CD14-positive monocyte (primary cell): ENCODE measurements at regions not wholly inside any gene's neighbourhood (a gene's known extent, or its start where the extent isn't known, plus 50 kb on each side); places are given as distances from the start of the nearest gene placed in this dataset.

Source experiments
- DNase-seq, 3 donors: peaks; one replicate each; pipeline ENCODE4 v3.0.0-alpha.2; 2011 to 2022
- H2AFZ ChIP-seq: 2 replicates; pipeline ENCODE4 v1.6.0; 2012; ENCODE audit warnings: mild to moderate bottlenecking, low read depth, low read length, inconsistent platforms; ENCODE audit not compliant: insufficient read depth, poor library complexity, severe bottlenecking
- H3K27ac ChIP-seq, 2 donors: 1 replicate in 1 of 2; 2 replicates in 1 of 2; pipeline ENCODE4 v1.5.1; 2012 to 2013; ENCODE audit warnings: low read length in 2 of 2, control low read depth in 1 of 2, inconsistent platforms in 1 of 2, low read depth in 1 of 2, mild to moderate bottlenecking in 1 of 2
- H3K27me3 ChIP-seq, 2 donors: one replicate each; pipeline versions ENCODE4 v1.6.0 to v1.6.1; 2011 to 2013; ENCODE audit warnings: low read length in 2 of 2; ENCODE audit not compliant: control insufficient read depth in 2 of 2, insufficient read depth in 2 of 2
- H3K36me3 ChIP-seq, 2 donors: replicated peaks in 1 of 2; 1 replicate in 1 of 2; 2 replicates in 1 of 2; pipeline versions ENCODE4 v1.5.1 to v1.6.1; 2012 to 2013; ENCODE audit warnings: low read length in 2 of 2, control low read depth in 1 of 2, inconsistent platforms in 1 of 2, mild to moderate bottlenecking in 1 of 2; ENCODE audit not compliant: insufficient read depth in 2 of 2, control insufficient read depth in 1 of 2
- H3K4me1 ChIP-seq, 2 donors: 1 replicate in 1 of 2; 2 replicates in 1 of 2; pipeline versions ENCODE4 v1.5.1 to v1.6.1; 2012 to 2013; ENCODE audit warnings: low read length in 2 of 2, control low read depth in 1 of 2, inconsistent platforms in 1 of 2, mild to moderate bottlenecking in 1 of 2, moderate library complexity in 1 of 2; ENCODE audit not compliant: insufficient read depth in 2 of 2, control insufficient read depth in 1 of 2
- H3K4me2 ChIP-seq: replicated peaks from 2 replicates; pipeline ENCODE3; 2012; ENCODE audit warnings: low read length, moderate library complexity, mild to moderate bottlenecking; ENCODE audit not compliant: poor library complexity, severe bottlenecking; ENCODE audit errors: extremely low read depth
- H3K4me3 ChIP-seq, 3 experiments: fragments of 200-600 bp in 1 of 3; sonication (generic) in 1 of 3; replicated peaks in 1 of 3; 1 replicate in 2 of 3; 2 replicates in 1 of 3; pipeline ENCODE4 v1.5.1; 2011 to 2013; ENCODE audit warnings: low read length in 3 of 3, mild to moderate bottlenecking in 3 of 3, control low read depth in 2 of 3, low read depth in 2 of 3, inconsistent platforms in 1 of 3, moderate library complexity in 1 of 3
- H3K79me2 ChIP-seq: 2 replicates; pipeline ENCODE4 v1.6.0; 2012; ENCODE audit warnings: mild to moderate bottlenecking, control low read depth, inconsistent platforms, low read length, moderate library complexity; ENCODE audit not compliant: insufficient read depth
- H3K9ac ChIP-seq: 2 replicates; pipeline ENCODE4 v1.6.0; 2017; ENCODE audit warnings: low read length, mild to moderate bottlenecking; ENCODE audit not compliant: insufficient read depth, poor library complexity, severe bottlenecking
- H3K9me3 ChIP-seq, 2 donors: replicated peaks in 1 of 2; 1 replicate in 1 of 2; 2 replicates in 1 of 2; pipeline versions ENCODE4 v1.5.1 to v1.6.1; 2012 to 2013; ENCODE audit warnings: low read length in 2 of 2, control low read depth in 1 of 2; ENCODE audit not compliant: control insufficient read depth in 1 of 2, insufficient read depth in 1 of 2
- H4K20me1 ChIP-seq: 2 replicates; pipeline ENCODE4 v1.6.0; 2012; ENCODE audit warnings: mild to moderate bottlenecking, low read length, control low read depth, moderate library complexity; ENCODE audit not compliant: insufficient read depth
- H3K27ac Mint-ChIP-seq, 7 donors: one replicate each; pipeline ENCODE4 v1.8.0; 2020; ENCODE audit warnings: mild to moderate bottlenecking in 7 of 7, mixed read lengths in 7 of 7, moderate library complexity in 6 of 7, inconsistent platforms in 2 of 7
- H3K27me3 Mint-ChIP-seq, 3 donors: one replicate each; pipeline ENCODE4 v1.8.0; 2021 to 2022; ENCODE audit warnings: low read depth in 3 of 3, mild to moderate bottlenecking in 3 of 3, mixed read lengths in 3 of 3, moderate library complexity in 3 of 3, inconsistent platforms in 1 of 3
- H3K36me3 Mint-ChIP-seq, 2 donors: one replicate each; pipeline ENCODE4 v1.8.0; 2020; ENCODE audit warnings: mixed read lengths in 2 of 2, inconsistent platforms in 1 of 2, mild to moderate bottlenecking in 1 of 2
- H3K4me1 Mint-ChIP-seq: one replicate; pipeline ENCODE4 v1.8.0; 2020; ENCODE audit warnings: mild to moderate bottlenecking, mixed read lengths
- H3K4me3 Mint-ChIP-seq, 2 donors: one replicate each; pipeline ENCODE4 v1.8.0; 2020; ENCODE audit warnings: mild to moderate bottlenecking in 2 of 2, mixed read lengths in 2 of 2, moderate library complexity in 1 of 2
- H3K9me3 Mint-ChIP-seq, 7 donors: one replicate each; pipeline ENCODE4 v1.8.0; 2020 to 2022; ENCODE audit warnings: mixed read lengths in 7 of 7, mild to moderate bottlenecking in 6 of 7, moderate library complexity in 6 of 7, inconsistent platforms in 2 of 7
- WGBS: methylation state at CpG from one replicate; pipeline ENCODE4 v1.1.5; 2013; ENCODE audit warnings: missing lambda C conversion rate; ENCODE audit not compliant: insufficient coverage; 5-methylcytosine and 5-hydroxymethylcytosine counted together
- intact Hi-C, 2 donors: fragments of 100-400 bp; cut with micrococcal nuclease; formaldehyde crosslinking; loops; one replicate each; pipeline versions ENCODE4 v1.15.0 to v1.15.1; 2023
- TF ChIP-seq, protein P1 (sequence below): fragments of 200-600 bp; IDR thresholded peaks from one replicate; pipeline ENCODE4 v1.8.0; 2022; ENCODE audit warnings: antibody characterized with exemption, mild to moderate bottlenecking

DNA sequence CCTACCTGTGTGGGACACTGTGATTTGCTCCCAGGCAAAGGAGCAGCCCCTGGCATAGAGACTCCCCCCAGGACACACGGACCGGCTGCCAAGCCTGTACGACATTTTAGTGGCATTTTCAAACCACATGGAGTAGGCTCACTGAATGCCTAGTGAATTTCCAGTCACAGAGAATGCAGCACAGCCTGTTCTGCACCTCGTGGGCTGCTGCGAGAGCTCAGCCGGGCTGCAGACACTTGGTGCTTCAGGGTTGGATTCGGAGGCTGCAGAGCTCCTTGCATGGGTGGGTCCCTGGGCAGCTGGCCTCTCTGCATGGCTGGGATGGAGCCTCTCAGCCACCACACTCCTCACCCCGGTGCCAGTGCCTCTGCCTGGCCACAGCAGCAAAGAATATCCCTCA is 51.2 kb upstream of the HNF1B start:
- 94% methylated on average over 7 of the region's 8 CpGs for WGBS
- intact Hi-C loops = no loop called here
- no peaks in the 10 kb centered on the region for H3K36me3 Mint-ChIP-seq

More for the DNA sequence above, 51.2 kb upstream of the HNF1B start:
- Mint-ChIP-seq H3K27ac (no peak overlapping the region), H3K4me3 (no peak overlapping the region), H3K27me3 (peaks cover 2 to 9% (median 5%) of the 10 kb centered on the region in 3 donors), H3K9me3 (peaks cover 0 to 5% (median 0%) of the 10 kb centered on the region in 7 donors), H3K4me1 (no peaks in the 10 kb centered on the region)
- no peaks in the 10 kb centered on the region for H3K9me3 ChIP-seq
- no peaks in the 10 kb centered on the region for H3K36me3 ChIP-seq
- DNase-seq = no peak
- no peak overlapping the region for H3K4me3 ChIP-seq
- H3K9ac ChIP-seq = no peak overlapping the region
- H4K20me1 ChIP-seq = no peaks in the 10 kb centered on the region
- H3K4me2 ChIP-seq = no peak overlapping the region
- H2AFZ ChIP-seq = no peak overlapping the region
- H3K27ac ChIP-seq = no peak overlapping the region
- no peaks in the 10 kb centered on the region for H3K27me3 ChIP-seq
- TF ChIP-seq, protein P1, sequence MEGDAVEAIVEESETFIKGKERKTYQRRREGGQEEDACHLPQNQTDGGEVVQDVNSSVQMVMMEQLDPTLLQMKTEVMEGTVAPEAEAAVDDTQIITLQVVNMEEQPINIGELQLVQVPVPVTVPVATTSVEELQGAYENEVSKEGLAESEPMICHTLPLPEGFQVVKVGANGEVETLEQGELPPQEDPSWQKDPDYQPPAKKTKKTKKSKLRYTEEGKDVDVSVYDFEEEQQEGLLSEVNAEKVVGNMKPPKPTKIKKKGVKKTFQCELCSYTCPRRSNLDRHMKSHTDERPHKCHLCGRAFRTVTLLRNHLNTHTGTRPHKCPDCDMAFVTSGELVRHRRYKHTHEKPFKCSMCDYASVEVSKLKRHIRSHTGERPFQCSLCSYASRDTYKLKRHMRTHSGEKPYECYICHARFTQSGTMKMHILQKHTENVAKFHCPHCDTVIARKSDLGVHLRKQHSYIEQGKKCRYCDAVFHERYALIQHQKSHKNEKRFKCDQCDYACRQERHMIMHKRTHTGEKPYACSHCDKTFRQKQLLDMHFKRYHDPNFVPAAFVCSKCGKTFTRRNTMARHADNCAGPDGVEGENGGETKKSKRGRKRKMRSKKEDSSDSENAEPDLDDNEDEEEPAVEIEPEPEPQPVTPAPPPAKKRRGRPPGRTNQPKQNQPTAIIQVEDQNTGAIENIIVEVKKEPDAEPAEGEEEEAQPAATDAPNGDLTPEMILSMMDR = no peak
- H3K79me2 ChIP-seq = no peaks in the 10 kb centered on the region
- H3K4me1 ChIP-seq = no peaks in the 10 kb centered on the region
